ENCODE measurements at regions not wholly inside any gene's neighbourhood (a gene's known extent, or its start where the extent isn't known, plus 50 kb on each side); places are given as distances from the start of the nearest gene placed in this dataset.

DNA sequence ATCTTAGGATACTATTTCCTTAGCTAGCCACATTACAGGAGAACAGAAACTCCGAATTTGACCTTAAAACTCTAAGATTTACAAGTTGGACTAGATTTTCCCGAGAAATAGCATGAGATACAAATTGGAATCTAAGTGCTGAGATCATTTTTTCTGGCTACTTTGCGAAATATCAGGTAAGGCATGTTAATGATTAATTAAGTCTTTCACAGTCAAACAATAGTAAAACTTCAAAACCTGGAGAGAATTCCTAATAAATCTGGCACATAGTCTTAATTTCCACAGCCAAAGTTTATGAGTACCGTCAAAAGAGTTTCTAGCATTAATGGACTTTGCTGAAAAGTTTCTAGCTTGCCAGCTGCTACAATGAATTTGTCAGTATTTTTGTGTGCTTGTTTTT, 379.5 kb upstream of the TOM1L1 start:
- Histone ChIP-seq H3K4me3 (IDR thresholded peaks at IDR 0.05; ENCODE audit: insufficient read depth, low read depth, low read length) (no peak overlapping the region), H3K79me2 (ENCODE audit: insufficient read depth, low read depth) (no peaks in the 10 kb centered on the region), H3K9ac (no peak overlapping the region), H3K4me1 (ENCODE audit: low read depth, poor library complexity, severe bottlenecking) (no peaks in the 10 kb centered on the region), H4K20me1 (ENCODE audit: insufficient read depth) (no peaks in the 10 kb centered on the region; the same call in 1 of the 2 replicates), H3K27me3 (ENCODE audit: insufficient read depth, low read depth) (no peaks in the 10 kb centered on the region), H3K27ac (no peak overlapping the region), H2AFZ (ENCODE audit: low read depth) (no peak overlapping the region), H3K4me2 (no peak overlapping the region), H3K36me3 (ENCODE audit: insufficient read depth) (no peaks in the 10 kb centered on the region)
- TF ChIP-seq, protein P1, sequence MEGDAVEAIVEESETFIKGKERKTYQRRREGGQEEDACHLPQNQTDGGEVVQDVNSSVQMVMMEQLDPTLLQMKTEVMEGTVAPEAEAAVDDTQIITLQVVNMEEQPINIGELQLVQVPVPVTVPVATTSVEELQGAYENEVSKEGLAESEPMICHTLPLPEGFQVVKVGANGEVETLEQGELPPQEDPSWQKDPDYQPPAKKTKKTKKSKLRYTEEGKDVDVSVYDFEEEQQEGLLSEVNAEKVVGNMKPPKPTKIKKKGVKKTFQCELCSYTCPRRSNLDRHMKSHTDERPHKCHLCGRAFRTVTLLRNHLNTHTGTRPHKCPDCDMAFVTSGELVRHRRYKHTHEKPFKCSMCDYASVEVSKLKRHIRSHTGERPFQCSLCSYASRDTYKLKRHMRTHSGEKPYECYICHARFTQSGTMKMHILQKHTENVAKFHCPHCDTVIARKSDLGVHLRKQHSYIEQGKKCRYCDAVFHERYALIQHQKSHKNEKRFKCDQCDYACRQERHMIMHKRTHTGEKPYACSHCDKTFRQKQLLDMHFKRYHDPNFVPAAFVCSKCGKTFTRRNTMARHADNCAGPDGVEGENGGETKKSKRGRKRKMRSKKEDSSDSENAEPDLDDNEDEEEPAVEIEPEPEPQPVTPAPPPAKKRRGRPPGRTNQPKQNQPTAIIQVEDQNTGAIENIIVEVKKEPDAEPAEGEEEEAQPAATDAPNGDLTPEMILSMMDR (conservative IDR thresholded peaks at IDR 0.05; ENCODE audit: low read depth, low read length): no peak

DNA sequence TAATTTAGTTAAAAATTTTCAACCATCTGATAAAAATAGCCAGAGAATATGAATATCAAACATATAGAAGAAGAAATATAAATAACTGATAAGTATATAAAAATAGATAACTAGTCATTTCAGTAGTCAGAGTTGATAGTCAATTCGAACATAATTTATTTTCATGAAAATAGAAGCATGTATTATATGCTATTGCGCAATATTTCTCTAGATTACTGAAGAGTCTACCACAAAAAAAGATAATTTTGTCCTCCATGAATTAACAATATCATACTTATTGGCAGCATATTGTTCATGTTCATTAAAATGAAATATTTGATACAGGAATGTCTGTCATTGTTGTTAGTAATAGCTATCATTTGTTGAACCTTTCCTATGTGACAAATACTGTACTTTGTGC, 376.2 kb upstream of the TOM1L1 start:
- Histone ChIP-seq H3K4me1 (ENCODE audit: low read depth, poor library complexity, severe bottlenecking) (no peaks in the 10 kb centered on the region), H3K4me2 (no peak overlapping the region), H2AFZ (ENCODE audit: low read depth) (no peak overlapping the region), H3K27ac (no peak overlapping the region), H3K36me3 (ENCODE audit: insufficient read depth) (no peaks in the 10 kb centered on the region), H3K4me3 (IDR thresholded peaks at IDR 0.05; ENCODE audit: insufficient read depth, low read depth, low read length) (no peak overlapping the region), H3K27me3 (ENCODE audit: insufficient read depth, low read depth) (no peaks in the 10 kb centered on the region), H3K79me2 (ENCODE audit: insufficient read depth, low read depth) (no peaks in the 10 kb centered on the region), H4K20me1 (ENCODE audit: insufficient read depth) (no peaks in the 10 kb centered on the region; the same call in 1 of the 2 replicates), H3K9ac (no peak overlapping the region)
- TF ChIP-seq, protein P1 (conservative IDR thresholded peaks at IDR 0.05; ENCODE audit: low read depth, low read length): no peak

DNA sequence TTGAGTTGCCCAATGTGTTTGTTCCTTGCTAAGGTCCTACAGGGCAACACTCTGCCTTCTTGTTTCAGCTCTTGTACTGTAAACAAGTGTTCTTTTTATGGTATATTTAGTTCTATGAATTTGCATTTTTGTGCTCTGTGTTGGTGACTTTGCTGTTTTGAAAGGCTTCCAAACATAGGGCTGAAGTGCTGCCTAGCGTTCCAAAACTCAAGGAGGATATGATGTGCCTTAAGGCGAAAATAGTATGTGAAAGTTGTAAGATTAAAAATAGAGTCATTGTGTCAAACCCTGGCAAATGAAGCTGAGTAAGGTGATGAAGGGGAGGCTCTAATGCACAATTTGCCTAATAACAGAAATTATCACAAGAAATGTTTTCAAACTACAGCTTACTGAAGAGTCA, 372.7 kb upstream of the TOM1L1 start:
- Histone ChIP-seq H3K27me3 (ENCODE audit: insufficient read depth, low read depth) (no peaks in the 10 kb centered on the region), H3K36me3 (ENCODE audit: insufficient read depth) (no peaks in the 10 kb centered on the region), H3K4me3 (IDR thresholded peaks at IDR 0.05; ENCODE audit: insufficient read depth, low read depth, low read length) (no peak overlapping the region), H3K9ac (no peak overlapping the region), H3K4me2 (no peak overlapping the region), H3K4me1 (ENCODE audit: low read depth, poor library complexity, severe bottlenecking) (no peaks in the 10 kb centered on the region), H3K79me2 (ENCODE audit: insufficient read depth, low read depth) (no peaks in the 10 kb centered on the region), H2AFZ (ENCODE audit: low read depth) (no peak overlapping the region), H4K20me1 (ENCODE audit: insufficient read depth) (no peaks in the 10 kb centered on the region; the same call in 1 of the 2 replicates), H3K27ac (no peak overlapping the region)
- TF ChIP-seq, protein P1 (conservative IDR thresholded peaks at IDR 0.05; ENCODE audit: low read depth, low read length): no peak

DNA sequence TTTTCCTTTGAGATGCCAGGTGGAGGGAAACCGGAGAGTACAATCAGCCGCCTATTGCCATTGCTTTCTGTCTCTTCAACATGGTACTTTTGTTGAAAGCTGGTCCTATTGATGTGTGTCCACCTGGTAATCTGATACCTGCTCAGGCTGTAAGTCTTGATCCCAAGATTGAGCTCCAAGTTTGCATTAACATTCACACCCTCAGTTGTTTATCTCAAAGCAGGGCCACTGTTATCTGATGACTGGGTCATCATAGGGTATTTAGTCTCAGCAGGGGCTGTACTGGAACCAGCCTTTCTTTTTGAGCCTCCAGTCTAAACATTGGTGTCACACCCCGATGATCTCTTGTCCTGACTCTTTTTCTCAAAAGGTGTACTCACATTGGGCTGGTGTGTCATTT, 370.3 kb upstream of the TOM1L1 start:
- no peak overlapping the region for H3K4me2 ChIP-seq
- no peaks in the 10 kb centered on the region for H4K20me1 ChIP-seq (ENCODE audit: insufficient read depth)
- H3K9ac ChIP-seq: no peak overlapping the region
- H3K4me1 ChIP-seq (ENCODE audit: low read depth, poor library complexity, severe bottlenecking): no peaks in the 10 kb centered on the region
- H3K79me2 ChIP-seq (ENCODE audit: insufficient read depth, low read depth): no peaks in the 10 kb centered on the region
- no peaks in the 10 kb centered on the region for H3K27me3 ChIP-seq (ENCODE audit: insufficient read depth, low read depth)
- TF ChIP-seq, protein P1 (conservative IDR thresholded peaks at IDR 0.05; ENCODE audit: low read depth, low read length): no peak
- no peak overlapping the region for H3K27ac ChIP-seq
- H2AFZ ChIP-seq (ENCODE audit: low read depth): no peak overlapping the region
- H3K36me3 ChIP-seq (ENCODE audit: insufficient read depth): no peaks in the 10 kb centered on the region
- no peak overlapping the region for H3K4me3 ChIP-seq (IDR thresholded peaks at IDR 0.05; ENCODE audit: insufficient read depth, low read depth, low read length)

All from KMS-11 (cell line).